Hypothalamus (tissue), 51 donors: ENCODE measurements at regions not wholly inside any gene's neighbourhood (a gene's known extent, or its start where the extent isn't known, plus 50 kb on each side); places are given as distances from the start of the nearest gene placed in this dataset.

Source experiments
- DNase-seq, 51 donors: peaks; one replicate each; lab custom pipeline; 2025; lab: John Stamatoyannopoulos, UW

- no peak for DNase-seq
Observed at GRCh38 chr13:44293374-44293773, 80.2 kb upstream of the SERP2 start.

GRCh38 chr13:44293908-44294735, 79.5 kb upstream of the SERP2 start:
- DNase-seq, result no peak

- no peak for DNase-seq
Observed at GRCh38 chr13:44294876-44295275, 78.7 kb upstream of the SERP2 start.

- DNase-seq, result peak in 3 of 51 donors; percentile 6 to 63 (median 18)
Observed at GRCh38 chr13:44296856-44297255, 76.8 kb upstream of the SERP2 start.

- no peak for DNase-seq
Observed at GRCh38 chr13:44298314-44298713, 75.3 kb upstream of the SERP2 start.

GRCh38 chr13:44299152-44299943, 74.3 kb upstream of the SERP2 start:
- no peak for DNase-seq

GRCh38 chr13:44300895-44301638, 72.6 kb upstream of the SERP2 start:
- no peak for DNase-seq

GRCh38 chr13:44301639-44302015, 72.0 kb upstream of the SERP2 start:
- DNase-seq, result no peak

GRCh38 chr13:44302233-44302632, 71.4 kb upstream of the SERP2 start:
- no peak for DNase-seq

- no peak for DNase-seq
Observed at GRCh38 chr13:44302940-44303575, 70.6 kb upstream of the SERP2 start.

GRCh38 chr13:44303681-44304432, 69.8 kb upstream of the SERP2 start:
- peak in 2 of 51 donors; percentile 5 to 18 for DNase-seq

GRCh38 chr13:44304433-44304725, 69.2 kb upstream of the SERP2 start:
- no peak for DNase-seq

GRCh38 chr13:44305286-44305685, 68.3 kb upstream of the SERP2 start:
- no peak for DNase-seq

GRCh38 chr13:44305917-44306370, 67.7 kb upstream of the SERP2 start:
- DNase-seq, result peak in 1 of 51 donors; percentile 44

GRCh38 chr13:44306371-44307192, 67.0 kb upstream of the SERP2 start:
- peak in 24 of 51 donors; percentile 5 to 69 (median 27) for DNase-seq

- no peak for DNase-seq
Observed at GRCh38 chr13:44307255-44307654, 66.4 kb upstream of the SERP2 start.

GRCh38 chr13:44307844-44308243, 65.8 kb upstream of the SERP2 start:
- no peak for DNase-seq

- no peak for DNase-seq
Observed at GRCh38 chr13:44308352-44308751, 65.3 kb upstream of the SERP2 start.
